ENCODE measurements at regions not wholly inside any gene's neighbourhood (a gene's known extent, or its start where the extent isn't known, plus 50 kb on each side); places are given as distances from the start of the nearest gene placed in this dataset.

- ChIA-PET CTCF (ENCODE audit: low intra/inter-chr PET ratio, low total read pairs) (no interaction called here), POLR2A (interaction anchor here (1.0 to 1.9 kb wide), 3 partner anchors 12 to 104 kb away, joined by 3 to 9 read pairs (median 3); partner anchors contain the start of gene ERCC6L2)
- Histone ChIP-seq H2AFZ (ENCODE audit: low read length) (peak overlapping the region; percentile 61), H3K9ac (ENCODE audit: insufficient read depth, low read depth, low read length) (peak overlapping the region; percentile 66), H3K27ac (ENCODE audit: extremely low read length, insufficient read depth, low read length) (peak overlapping the region; percentile 79), H3K9me3 (ENCODE audit: low read length) (no peaks in the 10 kb centered on the region), H3K27me3 (ENCODE audit: control insufficient read depth in 1 of 2, insufficient read depth in 2 of 2, low read length in 2 of 2) (no peaks in the 10 kb centered on the region), H3K36me3 (replicated peaks in 1 of 2; ENCODE audit: control insufficient read depth in 1 of 2, insufficient read depth in 2 of 2, low read length in 2 of 2) (no peaks in the 10 kb centered on the region), H3K79me2 (ENCODE audit: insufficient read depth, low read length) (no peaks in the 10 kb centered on the region), H3K4me1 (ENCODE audit: insufficient read depth, low read length) (peaks cover 51% of the 10 kb centered on the region), H3K4me2 (ENCODE audit: low read depth, low read length) (peak overlapping the region; percentile 98), H4K20me1 (ENCODE audit: insufficient read depth, low read length) (no peaks in the 10 kb centered on the region), H3K4me3 (replicated peaks in 1 of 3; ENCODE audit: insufficient read depth in 1 of 3, low read depth in 2 of 3, low read length in 3 of 3) (peak overlapping the region; percentile 55 to 73 (median 68))
- peak; percentile 91 for FAIRE-seq
- intact Hi-C loops (cut with micrococcal nuclease; ENCODE audit: unreplicated experiment) (loop anchor here (5.0 kb wide), 1 partner anchor 106 kb away; the partner anchor contains the start of gene ERCC6L2), in situ Hi-C loops (cut with HindIII; ENCODE audit: extremely low pct_ligation_motif_present, low pct_unique_long_range_greater_than_20kb) (no loop called here)
- peak; percentile 66 for ATAC-seq
- TSS peak; percentile 73 for BruUV-seq (replicated peaks)
- peak; percentile 82 for DNase-seq (ENCODE audit: low spot score)
- WGBS (ENCODE audit: low lambda C conversion rate), result 2% methylated on average over 15 of the region's 20 CpGs
- TF ChIP-seq NFE2 (CRISPR knock-in tag; IDR thresholded peaks at IDR 0.05), result no peak
- TF ChIP-seq SCMH1 (CRISPR knock-in tag; IDR thresholded peaks at IDR 0.05; ENCODE audit: borderline replicate concordance), result no peak
- TF ChIP-seq TFE3 (CRISPR knock-in tag; IDR thresholded peaks at IDR 0.05), result 0 out of 2 replicates have a peak, but pooled peaks have one; percentile 22
- TF ChIP-seq DMAP1 (CRISPR knock-in tag; IDR thresholded peaks at IDR 0.05), result peak; percentile 58; the same call in 1 of the 2 replicates
- peak; percentile 61; the same call in 1 of the 2 replicates for TF ChIP-seq ZBTB33 (CRISPR knock-in tag; IDR thresholded peaks at IDR 0.05)
- TF ChIP-seq MEF2D (CRISPR knock-in tag; IDR thresholded peaks at IDR 0.05), result no peak
- no peak for TF ChIP-seq HCFC1 (IDR thresholded peaks at IDR 0.05; ENCODE audit: low read depth, low read length)
- no peak; the same call in 1 of the 2 replicates for TF ChIP-seq ZNF766 (CRISPR knock-in tag; IDR thresholded peaks at IDR 0.05; ENCODE audit: borderline replicate concordance)
- peak; percentile 59; the same call in 1 of the 2 replicates for TF ChIP-seq KDM1A (CRISPR knock-in tag; IDR thresholded peaks at IDR 0.05)
- no peak for TF ChIP-seq ATF1 (CRISPR knock-in tag; IDR thresholded peaks at IDR 0.05)
- 0 out of 2 replicates have a peak, but pooled peaks have one; percentile 65 for TF ChIP-seq ZFP91 (CRISPR knock-in tag; IDR thresholded peaks at IDR 0.05; ENCODE audit: borderline replicate concordance)
- TF ChIP-seq ZNF33A (CRISPR knock-in tag; IDR thresholded peaks at IDR 0.05; ENCODE audit: borderline replicate concordance), result no peak
- no peak for TF ChIP-seq ZBTB4 (CRISPR knock-in tag; IDR thresholded peaks at IDR 0.05; ENCODE audit: borderline replicate concordance)
- peak; percentile 72 for TF ChIP-seq HMG20A (CRISPR knock-in tag; IDR thresholded peaks at IDR 0.05; ENCODE audit: borderline replicate concordance)
- no peak for TF ChIP-seq PAF1 (CRISPR knock-in tag; IDR thresholded peaks at IDR 0.05)
- no peak for TF ChIP-seq SMARCE1 (IDR thresholded peaks at IDR 0.05; ENCODE audit: borderline replicate concordance)
- no peak for TF ChIP-seq ZNF333 (CRISPR knock-in tag; IDR thresholded peaks at IDR 0.05; ENCODE audit: borderline replicate concordance)
Observed at GRCh38 chr9:95771556-95772246, 103.8 kb upstream of the ERCC6L2 start.

All from HepG2 (cell line).